CD14-positive monocyte (primary cell): ENCODE measurements at regions not wholly inside any gene's neighbourhood (a gene's known extent, or its start where the extent isn't known, plus 50 kb on each side); places are given as distances from the start of the nearest gene placed in this dataset.

Source experiments
- DNase-seq, 3 donors: peaks; one replicate each; pipeline ENCODE4 v3.0.0-alpha.2; 2011 to 2022
- H2AFZ ChIP-seq: 2 replicates; pipeline ENCODE4 v1.6.0; 2012; ENCODE audit warnings: mild to moderate bottlenecking, low read depth, low read length, inconsistent platforms; ENCODE audit not compliant: insufficient read depth, poor library complexity, severe bottlenecking
- H3K27ac ChIP-seq, 2 donors: 1 replicate in 1 of 2; 2 replicates in 1 of 2; pipeline ENCODE4 v1.5.1; 2012 to 2013; ENCODE audit warnings: low read length in 2 of 2, control low read depth in 1 of 2, inconsistent platforms in 1 of 2, low read depth in 1 of 2, mild to moderate bottlenecking in 1 of 2
- H3K27me3 ChIP-seq, 2 donors: one replicate each; pipeline versions ENCODE4 v1.6.0 to v1.6.1; 2011 to 2013; ENCODE audit warnings: low read length in 2 of 2; ENCODE audit not compliant: control insufficient read depth in 2 of 2, insufficient read depth in 2 of 2
- H3K36me3 ChIP-seq, 2 donors: replicated peaks in 1 of 2; 1 replicate in 1 of 2; 2 replicates in 1 of 2; pipeline versions ENCODE4 v1.5.1 to v1.6.1; 2012 to 2013; ENCODE audit warnings: low read length in 2 of 2, control low read depth in 1 of 2, inconsistent platforms in 1 of 2, mild to moderate bottlenecking in 1 of 2; ENCODE audit not compliant: insufficient read depth in 2 of 2, control insufficient read depth in 1 of 2
- H3K4me1 ChIP-seq, 2 donors: 1 replicate in 1 of 2; 2 replicates in 1 of 2; pipeline versions ENCODE4 v1.5.1 to v1.6.1; 2012 to 2013; ENCODE audit warnings: low read length in 2 of 2, control low read depth in 1 of 2, inconsistent platforms in 1 of 2, mild to moderate bottlenecking in 1 of 2, moderate library complexity in 1 of 2; ENCODE audit not compliant: insufficient read depth in 2 of 2, control insufficient read depth in 1 of 2
- H3K4me2 ChIP-seq: replicated peaks from 2 replicates; pipeline ENCODE3; 2012; ENCODE audit warnings: low read length, moderate library complexity, mild to moderate bottlenecking; ENCODE audit not compliant: poor library complexity, severe bottlenecking; ENCODE audit errors: extremely low read depth
- H3K4me3 ChIP-seq, 3 experiments: fragments of 200-600 bp in 1 of 3; sonication (generic) in 1 of 3; replicated peaks in 1 of 3; 1 replicate in 2 of 3; 2 replicates in 1 of 3; pipeline ENCODE4 v1.5.1; 2011 to 2013; ENCODE audit warnings: low read length in 3 of 3, mild to moderate bottlenecking in 3 of 3, control low read depth in 2 of 3, low read depth in 2 of 3, inconsistent platforms in 1 of 3, moderate library complexity in 1 of 3
- H3K79me2 ChIP-seq: 2 replicates; pipeline ENCODE4 v1.6.0; 2012; ENCODE audit warnings: mild to moderate bottlenecking, control low read depth, inconsistent platforms, low read length, moderate library complexity; ENCODE audit not compliant: insufficient read depth
- H3K9ac ChIP-seq: 2 replicates; pipeline ENCODE4 v1.6.0; 2017; ENCODE audit warnings: low read length, mild to moderate bottlenecking; ENCODE audit not compliant: insufficient read depth, poor library complexity, severe bottlenecking
- H3K9me3 ChIP-seq, 2 donors: replicated peaks in 1 of 2; 1 replicate in 1 of 2; 2 replicates in 1 of 2; pipeline versions ENCODE4 v1.5.1 to v1.6.1; 2012 to 2013; ENCODE audit warnings: low read length in 2 of 2, control low read depth in 1 of 2; ENCODE audit not compliant: control insufficient read depth in 1 of 2, insufficient read depth in 1 of 2
- H4K20me1 ChIP-seq: 2 replicates; pipeline ENCODE4 v1.6.0; 2012; ENCODE audit warnings: mild to moderate bottlenecking, low read length, control low read depth, moderate library complexity; ENCODE audit not compliant: insufficient read depth
- H3K27ac Mint-ChIP-seq, 7 donors: one replicate each; pipeline ENCODE4 v1.8.0; 2020; ENCODE audit warnings: mild to moderate bottlenecking in 7 of 7, mixed read lengths in 7 of 7, moderate library complexity in 6 of 7, inconsistent platforms in 2 of 7
- H3K27me3 Mint-ChIP-seq, 3 donors: one replicate each; pipeline ENCODE4 v1.8.0; 2021 to 2022; ENCODE audit warnings: low read depth in 3 of 3, mild to moderate bottlenecking in 3 of 3, mixed read lengths in 3 of 3, moderate library complexity in 3 of 3, inconsistent platforms in 1 of 3
- H3K36me3 Mint-ChIP-seq, 2 donors: one replicate each; pipeline ENCODE4 v1.8.0; 2020; ENCODE audit warnings: mixed read lengths in 2 of 2, inconsistent platforms in 1 of 2, mild to moderate bottlenecking in 1 of 2
- H3K4me1 Mint-ChIP-seq: one replicate; pipeline ENCODE4 v1.8.0; 2020; ENCODE audit warnings: mild to moderate bottlenecking, mixed read lengths
- H3K4me3 Mint-ChIP-seq, 2 donors: one replicate each; pipeline ENCODE4 v1.8.0; 2020; ENCODE audit warnings: mild to moderate bottlenecking in 2 of 2, mixed read lengths in 2 of 2, moderate library complexity in 1 of 2
- H3K9me3 Mint-ChIP-seq, 7 donors: one replicate each; pipeline ENCODE4 v1.8.0; 2020 to 2022; ENCODE audit warnings: mixed read lengths in 7 of 7, mild to moderate bottlenecking in 6 of 7, moderate library complexity in 6 of 7, inconsistent platforms in 2 of 7
- CTCF ChIP-seq: fragments of 200-600 bp; IDR thresholded peaks from one replicate; pipeline ENCODE4 v1.8.0; 2022; ENCODE audit warnings: antibody characterized with exemption, mild to moderate bottlenecking
- WGBS: methylation state at CpG from one replicate; pipeline ENCODE4 v1.1.5; 2013; ENCODE audit warnings: missing lambda C conversion rate; ENCODE audit not compliant: insufficient coverage; 5-methylcytosine and 5-hydroxymethylcytosine counted together
- intact Hi-C, 2 donors: fragments of 100-400 bp; cut with micrococcal nuclease; formaldehyde crosslinking; loops; one replicate each; pipeline versions ENCODE4 v1.15.0 to v1.15.1; 2023

DNA sequence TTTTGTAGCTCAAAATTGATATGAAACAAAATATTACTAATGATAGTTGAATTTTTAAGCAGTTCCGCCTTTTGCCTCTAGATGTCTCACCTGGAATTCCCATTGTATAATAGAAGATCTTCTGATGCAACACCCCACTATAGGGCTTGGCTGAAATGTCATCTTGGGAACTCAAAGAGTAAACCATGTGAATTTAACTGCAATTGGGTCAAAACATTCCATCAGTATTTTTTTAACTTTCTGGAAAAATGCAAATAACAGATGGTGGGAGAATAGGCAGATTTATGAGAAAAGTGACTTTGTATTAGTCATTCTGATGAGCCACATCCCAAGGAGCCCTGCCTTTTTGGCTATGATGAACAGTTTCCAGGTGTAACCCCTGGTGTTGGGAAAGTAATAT is 489.9 kb downstream of the NYAP2 start:
- Histone ChIP-seq H3K27ac (no peak overlapping the region), H3K9ac (no peak overlapping the region), H3K27me3 (no peaks in the 10 kb centered on the region), H3K9me3 (no peaks in the 10 kb centered on the region), H3K4me1 (peaks cover 4 to 5% of the 10 kb centered on the region in 2 donors), H4K20me1 (no peaks in the 10 kb centered on the region), H2AFZ (no peak overlapping the region), H3K4me3 (no peak overlapping the region), H3K36me3 (no peaks in the 10 kb centered on the region), H3K79me2 (no peaks in the 10 kb centered on the region), H3K4me2 (no peak overlapping the region)
- Mint-ChIP-seq H3K4me1 (peaks cover 1% of the 10 kb centered on the region), H3K27me3 (peaks cover 3 to 10% (median 3%) of the 10 kb centered on the region in 3 donors), H3K27ac (no peak overlapping the region), H3K36me3 (no peaks in the 10 kb centered on the region), H3K4me3 (no peak overlapping the region), H3K9me3 (peaks cover 0 to 1% (median 0%) of the 10 kb centered on the region in 7 donors)
- WGBS: no CpG with 5 or more reads among the region's 1 CpG
- intact Hi-C loops: loop anchor here in 1 of 2 donors (10.0 kb wide), 1 partner anchor 915 kb away; no protein-coding TSS in a partner anchor
- DNase-seq: peak; percentile 16 to 57 (median 34)
- peak; percentile 67 for TF ChIP-seq CTCF

DNA sequence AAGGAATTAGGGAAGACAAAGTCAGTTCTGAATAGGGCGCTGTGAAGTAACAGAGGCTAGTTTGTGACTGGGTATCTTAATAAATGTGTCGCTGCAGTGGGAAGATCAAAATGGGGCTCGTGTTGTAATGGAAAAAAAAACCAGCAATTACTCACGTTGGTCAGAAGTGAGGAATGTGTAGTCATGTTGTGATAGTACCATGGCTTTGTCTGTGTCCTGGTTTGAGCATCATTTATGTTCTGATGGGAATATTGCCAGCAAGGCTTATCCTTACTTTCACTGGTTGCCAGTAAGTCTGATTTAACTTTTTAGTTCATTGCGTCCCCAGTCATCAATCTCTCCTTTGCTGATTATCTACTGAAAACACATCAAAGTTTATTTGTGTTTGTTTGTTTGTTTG is 467.6 kb downstream of the NYAP2 start:
- TF ChIP-seq CTCF: no peak
- H3K36me3 Mint-ChIP-seq: no peaks in the 10 kb centered on the region
- no peaks in the 10 kb centered on the region for H3K4me1 ChIP-seq

More for the DNA sequence above, 467.6 kb downstream of the NYAP2 start:
- H3K27ac ChIP-seq: no peak overlapping the region
- H3K4me1 Mint-ChIP-seq: no peaks in the 10 kb centered on the region
- intact Hi-C loops: no loop called here
- H3K4me2 ChIP-seq: no peak overlapping the region
- no peaks in the 10 kb centered on the region for H3K27me3 ChIP-seq
- no peaks in the 10 kb centered on the region for H3K36me3 ChIP-seq
- H2AFZ ChIP-seq: no peak overlapping the region
- H3K27ac Mint-ChIP-seq: no peak overlapping the region
- no peaks in the 10 kb centered on the region for H3K9me3 ChIP-seq
- H3K27me3 Mint-ChIP-seq: no peaks in the 10 kb centered on the region
- no peak overlapping the region for H3K4me3 ChIP-seq
- H3K79me2 ChIP-seq: no peaks in the 10 kb centered on the region
- WGBS: 85% methylated on average over 3 of the region's 5 CpGs
- no peaks in the 10 kb centered on the region for H4K20me1 ChIP-seq
- no peak overlapping the region for H3K9ac ChIP-seq
- peaks cover 0 to 3% (median 0%) of the 10 kb centered on the region in 7 donors for H3K9me3 Mint-ChIP-seq
- no peak overlapping the region for H3K4me3 Mint-ChIP-seq
- no peak for DNase-seq
